Adipocyte (in vitro differentiated cells): ENCODE measurements at regions not wholly inside any gene's neighbourhood (a gene's known extent, or its start where the extent isn't known, plus 50 kb on each side); places are given as distances from the start of the nearest gene placed in this dataset.

Source experiments
- DNase-seq: peaks from one replicate; pipeline ENCODE4 v3.0.0-alpha.2; 2015; ENCODE audit warnings: low read depth
- H3K27me3 ChIP-seq: replicated peaks from 2 replicates; pipeline ENCODE4 v1.7.0; 2013; ENCODE audit warnings: mild to moderate bottlenecking, low read length, moderate library complexity; ENCODE audit not compliant: control insufficient read depth, insufficient read depth
- H3K36me3 ChIP-seq: 2 replicates; pipeline ENCODE4 v1.7.0; 2013; ENCODE audit warnings: low read length, mild to moderate bottlenecking, moderate library complexity; ENCODE audit not compliant: control insufficient read depth, insufficient read depth, severe bottlenecking
- H3K4me1 ChIP-seq: 2 replicates; pipeline ENCODE4 v1.7.0; 2013; ENCODE audit warnings: mild to moderate bottlenecking, low read length, moderate library complexity; ENCODE audit not compliant: control insufficient read depth, insufficient read depth
- H3K4me3 ChIP-seq: 2 replicates; pipeline ENCODE4 v1.7.0; 2013; ENCODE audit warnings: mild to moderate bottlenecking, low read length, moderate library complexity
- H3K9ac ChIP-seq: 2 replicates; pipeline ENCODE4 v1.7.0; 2013; ENCODE audit warnings: mild to moderate bottlenecking, low read length, moderate library complexity
- H3K9me3 ChIP-seq: 2 replicates; pipeline ENCODE4 v1.7.0; 2013; ENCODE audit warnings: mild to moderate bottlenecking, low read length, moderate library complexity; ENCODE audit not compliant: control insufficient read depth

GRCh38 chr6:4281341-4282293, 146.2 kb upstream of the ECI2 start:
- Histone ChIP-seq H3K9me3 (no peaks in the 10 kb centered on the region), H3K4me1 (peaks cover 13% of the 10 kb centered on the region), H3K9ac (no peak overlapping the region), H3K27me3 (peaks cover 19% of the 10 kb centered on the region), H3K36me3 (no peaks in the 10 kb centered on the region), H3K4me3 (peak overlapping the region; percentile 54)
- peak; percentile 28 for DNase-seq

GRCh38 chr6:4280707-4281106, 145.3 kb upstream of the ECI2 start:
- Histone ChIP-seq H3K27me3 (peaks cover 15% of the 10 kb centered on the region), H3K9ac (no peak overlapping the region), H3K4me1 (peaks cover 13% of the 10 kb centered on the region), H3K9me3 (no peaks in the 10 kb centered on the region), H3K4me3 (no peak overlapping the region), H3K36me3 (no peaks in the 10 kb centered on the region)
- peak; percentile 84 for DNase-seq

- Histone ChIP-seq H3K36me3 (no peaks in the 10 kb centered on the region), H3K27me3 (peaks cover 15% of the 10 kb centered on the region), H3K9ac (no peak overlapping the region), H3K4me3 (no peak overlapping the region), H3K9me3 (no peaks in the 10 kb centered on the region), H3K4me1 (peaks cover 13% of the 10 kb centered on the region)
- DNase-seq = no peak
Observed at GRCh38 chr6:4280031-4280430, 144.7 kb upstream of the ECI2 start.

GRCh38 chr6:4274382-4275082, 139.2 kb upstream of the ECI2 start:
- Histone ChIP-seq H3K9ac (no peak overlapping the region), H3K36me3 (no peaks in the 10 kb centered on the region), H3K27me3 (no peaks in the 10 kb centered on the region), H3K4me1 (peaks cover 22% of the 10 kb centered on the region), H3K9me3 (no peaks in the 10 kb centered on the region), H3K4me3 (no peak overlapping the region)
- DNase-seq = no peak

GRCh38 chr6:4272996-4273395, 137.6 kb upstream of the ECI2 start:
- H3K36me3 ChIP-seq = no peaks in the 10 kb centered on the region
- H3K4me1 ChIP-seq = peaks cover 22% of the 10 kb centered on the region
- no peak overlapping the region for H3K4me3 ChIP-seq
- no peaks in the 10 kb centered on the region for H3K27me3 ChIP-seq
- DNase-seq = no peak
- H3K9me3 ChIP-seq = no peaks in the 10 kb centered on the region
- no peak overlapping the region for H3K9ac ChIP-seq

GRCh38 chr6:4271761-4272470, 136.5 kb upstream of the ECI2 start:
- peak; percentile 11 for DNase-seq
- Histone ChIP-seq H3K9me3 (no peaks in the 10 kb centered on the region), H3K9ac (no peak overlapping the region), H3K27me3 (no peaks in the 10 kb centered on the region), H3K4me1 (peaks cover 22% of the 10 kb centered on the region), H3K4me3 (no peak overlapping the region), H3K36me3 (no peaks in the 10 kb centered on the region)

- Histone ChIP-seq H3K4me3 (no peak overlapping the region), H3K9me3 (no peaks in the 10 kb centered on the region), H3K36me3 (no peaks in the 10 kb centered on the region), H3K4me1 (peaks cover 22% of the 10 kb centered on the region), H3K27me3 (no peaks in the 10 kb centered on the region), H3K9ac (no peak overlapping the region)
- no peak for DNase-seq
Observed at GRCh38 chr6:4270776-4271175, 135.4 kb upstream of the ECI2 start.

- no peaks in the 10 kb centered on the region for H3K36me3 ChIP-seq
- no peak for DNase-seq
- no peaks in the 10 kb centered on the region for H3K27me3 ChIP-seq
- H3K9ac ChIP-seq = no peak overlapping the region
- H3K4me1 ChIP-seq = peaks cover 22% of the 10 kb centered on the region
- no peaks in the 10 kb centered on the region for H3K9me3 ChIP-seq
- no peak overlapping the region for H3K4me3 ChIP-seq
Observed at GRCh38 chr6:4270001-4270400, 134.6 kb upstream of the ECI2 start.

- no peak for DNase-seq
- Histone ChIP-seq H3K4me3 (no peak overlapping the region), H3K27me3 (no peaks in the 10 kb centered on the region), H3K36me3 (no peaks in the 10 kb centered on the region), H3K4me1 (peaks cover 22% of the 10 kb centered on the region), H3K9ac (no peak overlapping the region), H3K9me3 (no peaks in the 10 kb centered on the region)
Observed at GRCh38 chr6:4268171-4268570, 132.8 kb upstream of the ECI2 start.

- H3K4me1 ChIP-seq = peaks cover 5% of the 10 kb centered on the region
- no peaks in the 10 kb centered on the region for H3K27me3 ChIP-seq
- DNase-seq = no peak
- no peaks in the 10 kb centered on the region for H3K9me3 ChIP-seq
- no peaks in the 10 kb centered on the region for H3K36me3 ChIP-seq
- H3K9ac ChIP-seq = no peak overlapping the region
- H3K4me3 ChIP-seq = no peak overlapping the region
Observed at GRCh38 chr6:4265740-4266139, 130.4 kb upstream of the ECI2 start.

GRCh38 chr6:4264601-4265000, 129.2 kb upstream of the ECI2 start:
- Histone ChIP-seq H3K4me3 (no peak overlapping the region), H3K9me3 (no peaks in the 10 kb centered on the region), H3K27me3 (no peaks in the 10 kb centered on the region), H3K9ac (no peak overlapping the region), H3K36me3 (no peaks in the 10 kb centered on the region), H3K4me1 (no peaks in the 10 kb centered on the region)
- DNase-seq = peak; percentile 48
